ENCODE measurements at regions not wholly inside any gene's neighbourhood (a gene's known extent, or its start where the extent isn't known, plus 50 kb on each side); places are given as distances from the start of the nearest gene placed in this dataset.
"Not testable (repeated sequence)": the region's sequence is repeated elsewhere in the genome, so short reads cannot be mapped to it uniquely, and the experiment has no call there.

- TF ChIP-seq, protein P1, sequence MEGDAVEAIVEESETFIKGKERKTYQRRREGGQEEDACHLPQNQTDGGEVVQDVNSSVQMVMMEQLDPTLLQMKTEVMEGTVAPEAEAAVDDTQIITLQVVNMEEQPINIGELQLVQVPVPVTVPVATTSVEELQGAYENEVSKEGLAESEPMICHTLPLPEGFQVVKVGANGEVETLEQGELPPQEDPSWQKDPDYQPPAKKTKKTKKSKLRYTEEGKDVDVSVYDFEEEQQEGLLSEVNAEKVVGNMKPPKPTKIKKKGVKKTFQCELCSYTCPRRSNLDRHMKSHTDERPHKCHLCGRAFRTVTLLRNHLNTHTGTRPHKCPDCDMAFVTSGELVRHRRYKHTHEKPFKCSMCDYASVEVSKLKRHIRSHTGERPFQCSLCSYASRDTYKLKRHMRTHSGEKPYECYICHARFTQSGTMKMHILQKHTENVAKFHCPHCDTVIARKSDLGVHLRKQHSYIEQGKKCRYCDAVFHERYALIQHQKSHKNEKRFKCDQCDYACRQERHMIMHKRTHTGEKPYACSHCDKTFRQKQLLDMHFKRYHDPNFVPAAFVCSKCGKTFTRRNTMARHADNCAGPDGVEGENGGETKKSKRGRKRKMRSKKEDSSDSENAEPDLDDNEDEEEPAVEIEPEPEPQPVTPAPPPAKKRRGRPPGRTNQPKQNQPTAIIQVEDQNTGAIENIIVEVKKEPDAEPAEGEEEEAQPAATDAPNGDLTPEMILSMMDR (IDR thresholded peaks at IDR 0.05; ENCODE audit: low read depth, low read length) = not testable (repeated sequence)
- TF ChIP-seq POLR2A (IDR thresholded peaks at IDR 0.05; ENCODE audit: extremely low read depth, insufficient read length) = not testable (repeated sequence)
These were observed 126.7 kb upstream of the PLGLB2 start for GRCh38 chr2:87621139-87621538.
